ENCODE measurements at regions not wholly inside any gene's neighbourhood (a gene's known extent, or its start where the extent isn't known, plus 50 kb on each side); places are given as distances from the start of the nearest gene placed in this dataset.

- FAIRE-seq, result no peak
- TF ChIP-seq TAF1 (IDR thresholded peaks at IDR 0.05; ENCODE audit: borderline replicate concordance, low read depth, low read length) (no peak), POLR2AphosphoS5 (IDR thresholded peaks at IDR 0.05; ENCODE audit: low read depth, low read length) (no peak), POLR2A (IDR thresholded peaks at IDR 0.05; ENCODE audit: low read depth, low read length) (no peak)
- DNase-seq (ENCODE audit: insufficient read length), result no peak
These were observed 68.9 kb upstream of the PARP1 start for GRCh38 chr1:226476648-226477319.

GRCh38 chr1:226479474-226479873 lies 69.1 kb upstream of the STUM start:
- FAIRE-seq (no peak), DNase-seq (ENCODE audit: insufficient read length) (no peak)
- TF ChIP-seq TAF1 (IDR thresholded peaks at IDR 0.05; ENCODE audit: borderline replicate concordance, low read depth, low read length) (no peak), POLR2AphosphoS5 (IDR thresholded peaks at IDR 0.05; ENCODE audit: low read depth, low read length) (no peak), POLR2A (IDR thresholded peaks at IDR 0.05; ENCODE audit: low read depth, low read length) (no peak)

GRCh38 chr1:226480461-226480860 lies 68.1 kb upstream of the STUM start:
- no peak for TF ChIP-seq TAF1 (IDR thresholded peaks at IDR 0.05; ENCODE audit: borderline replicate concordance, low read depth, low read length)
- no peak for TF ChIP-seq POLR2AphosphoS5 (IDR thresholded peaks at IDR 0.05; ENCODE audit: low read depth, low read length)
- DNase-seq (ENCODE audit: insufficient read length) (no peak), FAIRE-seq (no peak)

GRCh38 chr1:226481133-226481532 lies 67.4 kb upstream of the STUM start:
- FAIRE-seq (no peak), DNase-seq (ENCODE audit: insufficient read length) (no peak)
- TF ChIP-seq TAF1 (IDR thresholded peaks at IDR 0.05; ENCODE audit: borderline replicate concordance, low read depth, low read length) (no peak), POLR2AphosphoS5 (IDR thresholded peaks at IDR 0.05; ENCODE audit: low read depth, low read length) (no peak), POLR2A (IDR thresholded peaks at IDR 0.05; ENCODE audit: low read depth, low read length) (no peak)

GRCh38 chr1:226482196-226482595 lies 66.4 kb upstream of the STUM start:
- no peak for TF ChIP-seq TAF1 (IDR thresholded peaks at IDR 0.05; ENCODE audit: borderline replicate concordance, low read depth, low read length)
- no peak for TF ChIP-seq POLR2A (IDR thresholded peaks at IDR 0.05; ENCODE audit: low read depth, low read length)
- no peak for TF ChIP-seq POLR2AphosphoS5 (IDR thresholded peaks at IDR 0.05; ENCODE audit: low read depth, low read length)
- DNase-seq (ENCODE audit: insufficient read length), result no peak
- no peak for FAIRE-seq

- TF ChIP-seq TAF1 (IDR thresholded peaks at IDR 0.05; ENCODE audit: borderline replicate concordance, low read depth, low read length), result no peak
- TF ChIP-seq POLR2AphosphoS5 (IDR thresholded peaks at IDR 0.05; ENCODE audit: low read depth, low read length), result no peak
- TF ChIP-seq POLR2A (IDR thresholded peaks at IDR 0.05; ENCODE audit: low read depth, low read length), result no peak
- no peak for FAIRE-seq
- no peak for DNase-seq (ENCODE audit: insufficient read length)
These were observed 65.4 kb upstream of the STUM start for GRCh38 chr1:226482975-226483700.

GRCh38 chr1:226485192-226485591 lies 63.4 kb upstream of the STUM start:
- TF ChIP-seq POLR2AphosphoS5 (IDR thresholded peaks at IDR 0.05; ENCODE audit: low read depth, low read length) (no peak), TAF1 (IDR thresholded peaks at IDR 0.05; ENCODE audit: borderline replicate concordance, low read depth, low read length) (no peak), POLR2A (IDR thresholded peaks at IDR 0.05; ENCODE audit: low read depth, low read length) (no peak)
- DNase-seq (ENCODE audit: insufficient read length), result no peak
- no peak for FAIRE-seq

- no peak for FAIRE-seq
- no peak for DNase-seq (ENCODE audit: insufficient read length)
- TF ChIP-seq POLR2AphosphoS5 (IDR thresholded peaks at IDR 0.05; ENCODE audit: low read depth, low read length), result no peak
- TF ChIP-seq POLR2A (IDR thresholded peaks at IDR 0.05; ENCODE audit: low read depth, low read length), result no peak
- no peak for TF ChIP-seq TAF1 (IDR thresholded peaks at IDR 0.05; ENCODE audit: borderline replicate concordance, low read depth, low read length)
These were observed 62.4 kb upstream of the STUM start for GRCh38 chr1:226486161-226486560.

- no peak for FAIRE-seq
- TF ChIP-seq POLR2A (IDR thresholded peaks at IDR 0.05; ENCODE audit: low read depth, low read length) (no peak), TAF1 (IDR thresholded peaks at IDR 0.05; ENCODE audit: borderline replicate concordance, low read depth, low read length) (no peak), POLR2AphosphoS5 (IDR thresholded peaks at IDR 0.05; ENCODE audit: low read depth, low read length) (no peak)
- no peak for DNase-seq (ENCODE audit: insufficient read length)
These were observed 60.6 kb upstream of the STUM start for GRCh38 chr1:226487921-226488320.

GRCh38 chr1:226489718-226490425 lies 58.7 kb upstream of the STUM start:
- no peak for DNase-seq (ENCODE audit: insufficient read length)
- no peak for FAIRE-seq
- TF ChIP-seq POLR2AphosphoS5 (IDR thresholded peaks at IDR 0.05; ENCODE audit: low read depth, low read length) (no peak), POLR2A (IDR thresholded peaks at IDR 0.05; ENCODE audit: low read depth, low read length) (no peak), TAF1 (IDR thresholded peaks at IDR 0.05; ENCODE audit: borderline replicate concordance, low read depth, low read length) (no peak)

GRCh38 chr1:226490426-226490809 lies 58.1 kb upstream of the STUM start:
- TF ChIP-seq TAF1 (IDR thresholded peaks at IDR 0.05; ENCODE audit: borderline replicate concordance, low read depth, low read length) (no peak), POLR2AphosphoS5 (IDR thresholded peaks at IDR 0.05; ENCODE audit: low read depth, low read length) (no peak), POLR2A (IDR thresholded peaks at IDR 0.05; ENCODE audit: low read depth, low read length) (no peak)
- FAIRE-seq (no peak), DNase-seq (ENCODE audit: insufficient read length) (no peak)

Data from GM12892 (cell line).